ENCODE measurements at regions not wholly inside any gene's neighbourhood (a gene's known extent, or its start where the extent isn't known, plus 50 kb on each side); places are given as distances from the start of the nearest gene placed in this dataset.

GRCh38 chr2:187638840-187639239 lies 84.6 kb upstream of the TFPI start:
- intact Hi-C loops (cut with DNase I): no loop called here
- TF ChIP-seq CTCF (IDR thresholded peaks at IDR 0.05): no peak
- no peak overlapping the region for H3K27ac ChIP-seq
- 90 to 97% methylated on average over 1 of the region's 1 CpG for WGBS, 2 donors
- DNase-seq: no peak
- no peaks in the 10 kb centered on the region for H3K4me1 ChIP-seq
- H3K4me3 ChIP-seq: no peak overlapping the region
- no peak for ATAC-seq
- H3K36me3 ChIP-seq: no peaks in the 10 kb centered on the region
- peaks cover 0 to 7% (median 0%) of the 10 kb centered on the region in 11 donors for H3K9me3 ChIP-seq
- H3K27me3 ChIP-seq: no peaks in the 10 kb centered on the region

- no peak for TF ChIP-seq CTCF (IDR thresholded peaks at IDR 0.05)
- ATAC-seq (no peak), DNase-seq (no peak)
- intact Hi-C loops (cut with DNase I): no loop called here
- H3K36me3 ChIP-seq: no peaks in the 10 kb centered on the region
- H3K4me1 ChIP-seq: no peaks in the 10 kb centered on the region
- H3K9me3 ChIP-seq: peaks cover 0 to 7% (median 0%) of the 10 kb centered on the region in 11 donors
- H3K4me3 ChIP-seq: no peak overlapping the region
- WGBS, 2 donors: 82 to 85% methylated on average over 6 of the region's 6 CpGs
- no peak overlapping the region for H3K27ac ChIP-seq
- no peaks in the 10 kb centered on the region for H3K27me3 ChIP-seq
Observed at GRCh38 chr2:187640926-187641510, 86.8 kb upstream of the TFPI start.

GRCh38 chr2:187642498-187642897 lies 88.3 kb upstream of the TFPI start:
- DNase-seq: no peak
- TF ChIP-seq CTCF (IDR thresholded peaks at IDR 0.05): no peak
- Histone ChIP-seq H3K4me1 (no peaks in the 10 kb centered on the region), H3K36me3 (no peaks in the 10 kb centered on the region), H3K27me3 (no peaks in the 10 kb centered on the region), H3K9me3 (peaks cover 0 to 7% (median 0%) of the 10 kb centered on the region in 11 donors), H3K4me3 (no peak overlapping the region), H3K27ac (no peak overlapping the region)
- no peak for ATAC-seq
- intact Hi-C loops (cut with DNase I): no loop called here
- 86 to 87% methylated on average over 4 of the region's 4 CpGs for WGBS, 2 donors

GRCh38 chr2:187644486-187644885 lies 90.3 kb upstream of the TFPI start:
- ATAC-seq (no peak), DNase-seq (no peak)
- Histone ChIP-seq H3K4me3 (no peak overlapping the region), H3K4me1 (no peaks in the 10 kb centered on the region), H3K27me3 (no peaks in the 10 kb centered on the region), H3K36me3 (no peaks in the 10 kb centered on the region), H3K27ac (no peak overlapping the region), H3K9me3 (no peaks in the 10 kb centered on the region)
- TF ChIP-seq CTCF (IDR thresholded peaks at IDR 0.05): no peak
- intact Hi-C loops (cut with DNase I): no loop called here

Data from heart right ventricle (tissue), 16 donors.